K562 (cell line): ENCODE measurements at regions not wholly inside any gene's neighbourhood (a gene's known extent, or its start where the extent isn't known, plus 50 kb on each side); places are given as distances from the start of the nearest gene placed in this dataset.

Experiments used
- BCLAF1 ChIP-seq, 2 experiments: fragments of 450-650 bp in 1 of 2; IDR thresholded peaks; 2 replicates each; pipeline ENCODE4 v1.6.1; 2011 to 2017; ENCODE audit warnings: low read depth in 2 of 2, antibody characterized with exemption in 1 of 2, borderline replicate concordance in 1 of 2, low read length in 1 of 2, mild to moderate bottlenecking in 1 of 2, mixed read lengths in 1 of 2; ENCODE audit not compliant: control insufficient read depth in 1 of 2
- RBM25 ChIP-seq: fragments of 200-400 bp; formaldehyde crosslinking; IDR thresholded peaks from 2 replicates; pipeline ENCODE4 v1.6.1; 2018; ENCODE audit warnings: low read length, low read depth, moderate library complexity; ENCODE audit not compliant: severe bottlenecking
- SP2 ChIP-seq: IDR thresholded peaks from 2 replicates; pipeline ENCODE4 v1.6.1; 2011; ENCODE audit warnings: mild to moderate bottlenecking, low read depth, low read length, moderate library complexity; ENCODE audit not compliant: poor library complexity, severe bottlenecking; ENCODE audit errors: extremely low read depth
- YBX1 ChIP-seq: fragments of 450-650 bp; IDR thresholded peaks from 2 replicates; pipeline ENCODE4 v1.7.1; 2016; ENCODE audit warnings: mild to moderate bottlenecking
- ZNF707 ChIP-seq: fragments of 250-450 bp; sonication (Bioruptor Pico); conservative IDR thresholded peaks from 2 replicates; pipeline ENCODE4 v1.8.0; 2022; ENCODE audit warnings: inconsistent platforms, mild to moderate bottlenecking, moderate library complexity
- TF ChIP-seq, protein P1 (sequence below): sonication (generic); formaldehyde crosslinking; IDR thresholded peaks from 2 replicates; pipeline ENCODE4 v1.5.0; 2020; ENCODE audit warnings: missing genetic modification reagents

DNA sequence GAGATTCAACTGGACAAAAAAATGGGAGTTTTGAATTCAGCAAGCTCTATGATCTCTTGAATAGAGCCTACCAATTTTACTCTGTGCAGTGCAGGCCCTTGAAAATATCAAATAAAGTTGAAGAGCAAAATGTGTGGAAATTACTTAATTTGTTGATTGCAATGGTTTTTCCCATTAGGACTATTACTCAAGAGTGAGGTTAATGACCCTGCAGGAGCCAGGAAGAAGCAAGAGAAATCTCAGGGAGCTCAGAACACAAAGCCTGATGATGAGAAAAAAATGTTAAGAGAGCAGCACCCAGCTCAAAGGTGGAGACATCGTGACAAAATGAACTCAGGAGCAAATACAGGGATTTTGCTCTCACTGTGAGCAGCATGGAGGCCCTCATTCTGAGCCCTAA is 337.6 kb upstream of the TRIB2 start (continued):
- TF ChIP-seq, protein P1, sequence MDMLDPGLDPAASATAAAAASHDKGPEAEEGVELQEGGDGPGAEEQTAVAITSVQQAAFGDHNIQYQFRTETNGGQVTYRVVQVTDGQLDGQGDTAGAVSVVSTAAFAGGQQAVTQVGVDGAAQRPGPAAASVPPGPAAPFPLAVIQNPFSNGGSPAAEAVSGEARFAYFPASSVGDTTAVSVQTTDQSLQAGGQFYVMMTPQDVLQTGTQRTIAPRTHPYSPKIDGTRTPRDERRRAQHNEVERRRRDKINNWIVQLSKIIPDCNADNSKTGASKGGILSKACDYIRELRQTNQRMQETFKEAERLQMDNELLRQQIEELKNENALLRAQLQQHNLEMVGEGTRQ (CRISPR knock-in tag), result no peak
- no peak for TF ChIP-seq YBX1
- no peak for TF ChIP-seq SP2
- TF ChIP-seq RBM25, result no peak
- TF ChIP-seq ZNF707 (CRISPR knock-in tag), result no peak
- no peak for TF ChIP-seq BCLAF1 (IDR thresholded peaks at IDR 0.05; ENCODE audit: borderline replicate concordance in 1 of 2, control insufficient read depth in 1 of 2, low read depth in 2 of 2, low read length in 1 of 2)
- TF ChIP-seq, all 486 proteins: peak for 0
